SK-N-SH (cell line): ENCODE measurements at regions not wholly inside any gene's neighbourhood (a gene's known extent, or its start where the extent isn't known, plus 50 kb on each side); places are given as distances from the start of the nearest gene placed in this dataset.

Experiments used
- CTCF ChIA-PET: fragments of 300-600, 350-600 bp; formaldehyde crosslinking; extraction: SDS; loops from one replicate; lab custom pipeline; 2021; lab: Yijun Ruan, JAX
- POLR2A ChIA-PET: fragments of 350-600 bp; sonication (Branson Sonifier 250); formaldehyde crosslinking; extraction: SDS; loops from one replicate; lab custom pipeline; 2020; ENCODE audit warnings: antibody characterized with exemption, inconsistent platforms; lab: Yijun Ruan, JAX
- DNase-seq: peaks from one replicate; pipeline ENCODE4 v3.0.0; 2012
- H2AFZ ChIP-seq: fragments of 200-600 bp; sonication (generic); 2 replicates; pipeline ENCODE4 v1.8.1; 2016; ENCODE audit warnings: antibody characterized with exemption, mild to moderate bottlenecking, low read depth
- H3F3A ChIP-seq: fragments of 200-600 bp; sonication (generic); replicated peaks from 2 replicates; pipeline ENCODE3; 2016; ENCODE audit warnings: antibody characterized with exemption, mild to moderate bottlenecking; ENCODE audit not compliant: insufficient read depth
- H3K27ac ChIP-seq, 2 experiments: fragments of 200-500 bp in 1 of 2; fragments of 200-600 bp in 1 of 2; sonication (Bioruptor generic) in 1 of 2; sonication (generic), shearing (Covaris generic) in 1 of 2; 2 replicates each; pipeline versions ENCODE4 v1.5.1 to v1.6.1; 2014 to 2016; ENCODE audit warnings: low read depth in 2 of 2, inconsistent platforms in 1 of 2, low read length in 1 of 2, mild to moderate bottlenecking in 1 of 2, mixed read lengths in 1 of 2
- H3K27me3 ChIP-seq: fragments of 200-600 bp; sonication (generic), shearing (Covaris generic); 2 replicates; pipeline ENCODE4 v1.6.1; 2016; ENCODE audit warnings: mixed run types; ENCODE audit not compliant: insufficient read depth
- H3K36me3 ChIP-seq, 2 experiments: fragments of 200-500 bp in 1 of 2; fragments of 200-600 bp in 1 of 2; sonication (Bioruptor generic) in 1 of 2; sonication (generic) in 1 of 2; replicated peaks in 1 of 2; 2 replicates each; pipeline versions ENCODE3 to v1.5.1; 2014 to 2016; ENCODE audit warnings: low read length in 1 of 2, mild to moderate bottlenecking in 1 of 2; ENCODE audit not compliant: insufficient read depth in 2 of 2, control insufficient read depth in 1 of 2
- H3K4me1 ChIP-seq, 2 experiments: fragments of 200-500 bp in 1 of 2; fragments of 200-600 bp in 1 of 2; sonication (Bioruptor generic) in 1 of 2; sonication (generic), shearing (Covaris generic) in 1 of 2; 2 replicates each; pipeline versions ENCODE4 v1.5.1 to v1.6.1; 2014 to 2016; ENCODE audit warnings: low read depth in 1 of 2, low read length in 1 of 2, mixed run types in 1 of 2; ENCODE audit not compliant: insufficient read depth in 2 of 2, control insufficient read depth in 1 of 2
- H3K4me2 ChIP-seq: fragments of 200-600 bp; sonication (generic), shearing (Covaris generic); 2 replicates; pipeline ENCODE4 v1.6.1; 2017; ENCODE audit warnings: mixed run types
- H3K4me3 ChIP-seq, 2 experiments: fragments of 200-500 bp in 1 of 2; fragments of 200-600 bp in 1 of 2; sonication (Bioruptor generic) in 1 of 2; sonication (generic), shearing (Covaris generic) in 1 of 2; 2 replicates each; pipeline versions ENCODE4 v1.5.1 to v1.8.1; 2014 to 2016; ENCODE audit warnings: low read depth in 2 of 2, inconsistent platforms in 1 of 2, low read length in 1 of 2, mild to moderate bottlenecking in 1 of 2, mixed read lengths in 1 of 2, moderate library complexity in 1 of 2
- H3K79me2 ChIP-seq: fragments of 200-600 bp; sonication (generic); 2 replicates; pipeline ENCODE4 v1.8.1; 2017; ENCODE audit warnings: mild to moderate bottlenecking; ENCODE audit not compliant: insufficient read depth
- H3K9ac ChIP-seq: fragments of 200-600 bp; sonication (generic); 2 replicates; pipeline ENCODE4 v1.6.1; 2017; ENCODE audit warnings: mixed run types
- H3K9me2 ChIP-seq: fragments of 200-600 bp; sonication (generic); 2 replicates; pipeline ENCODE4 v1.6.1; 2017; ENCODE audit warnings: mixed run types
- H3K9me3 ChIP-seq: fragments of 200-600 bp; sonication (generic); 2 replicates; pipeline ENCODE4 v1.6.1; 2017; ENCODE audit warnings: mixed run types, mild to moderate bottlenecking, moderate library complexity
- H4K20me1 ChIP-seq: fragments of 200-600 bp; sonication (generic); 2 replicates; pipeline ENCODE4 v1.6.1; 2017; ENCODE audit warnings: mild to moderate bottlenecking, mixed run types; ENCODE audit not compliant: insufficient read depth
- CHD2 ChIP-seq: fragments of 150-350 bp; IDR thresholded peaks from 2 replicates; pipeline ENCODE4 v1.6.1; 2018; ENCODE audit warnings: low read length; ENCODE audit not compliant: partially characterized antibody
- EP300 ChIP-seq, 2 experiments: IDR thresholded peaks; 2 replicates each; pipeline versions ENCODE4 v1.4.0 to v1.6.1; 2012; ENCODE audit warnings: borderline replicate concordance in 1 of 2, low read depth in 1 of 2, low read length in 1 of 2
- EZH2phosphoT487 ChIP-seq: fragments of 200-600 bp; sonication (generic); IDR thresholded peaks from 2 replicates; pipeline ENCODE4 v1.6.1; 2017; ENCODE audit warnings: low read depth, mixed run types, mild to moderate bottlenecking, antibody characterized with exemption, moderate library complexity, borderline replicate concordance
- FOSL2 ChIP-seq: IDR thresholded peaks from 2 replicates; pipeline ENCODE4 v1.4.0; 2012; ENCODE audit warnings: low read depth, mild to moderate bottlenecking, moderate library complexity, borderline replicate concordance
- FOXM1 ChIP-seq: IDR thresholded peaks from 2 replicates; pipeline ENCODE4 v1.4.0; 2012; ENCODE audit warnings: low read depth, mild to moderate bottlenecking
- GABPA ChIP-seq: IDR thresholded peaks from 2 replicates; pipeline ENCODE4 v1.4.0; 2012; ENCODE audit warnings: low read depth, mild to moderate bottlenecking
- JUND ChIP-seq: IDR thresholded peaks from 2 replicates; pipeline ENCODE4 v1.4.0; 2012
- NRF1 ChIP-seq: IDR thresholded peaks from 2 replicates; pipeline ENCODE4 v1.6.1; 2012; ENCODE audit warnings: low read depth, mild to moderate bottlenecking, low read length
- POLR2AphosphoS5 ChIP-seq: IDR thresholded peaks from 2 replicates; pipeline ENCODE4 v1.6.1; 2012; ENCODE audit warnings: low read depth, low read length
- RAD21 ChIP-seq: IDR thresholded peaks from 2 replicates; pipeline ENCODE4 v1.6.1; 2012; ENCODE audit warnings: mild to moderate bottlenecking, low read length
- REST ChIP-seq: IDR thresholded peaks from 2 replicates; pipeline ENCODE4 v1.6.1; 2012; ENCODE audit warnings: mild to moderate bottlenecking, low read depth, low read length, moderate library complexity
- RFX5 ChIP-seq: IDR thresholded peaks from 2 replicates; pipeline ENCODE4 v1.6.1; 2012; ENCODE audit warnings: mild to moderate bottlenecking, improper control_type of control experiment, low read length
- SIN3A ChIP-seq: IDR thresholded peaks from 2 replicates; pipeline ENCODE4 v1.6.1; 2012; ENCODE audit warnings: low read depth, mild to moderate bottlenecking, low read length, moderate library complexity, borderline replicate concordance
- SMC3 ChIP-seq: IDR thresholded peaks from 2 replicates; pipeline ENCODE4 v1.6.1; 2012; ENCODE audit warnings: low read depth, low read length, improper control_type of control experiment
- TCF12 ChIP-seq: IDR thresholded peaks from 2 replicates; pipeline ENCODE4 v1.4.0; 2012
- USF2 ChIP-seq: fragments of 150-350 bp; IDR thresholded peaks from 2 replicates; pipeline ENCODE4 v1.6.1; 2017; ENCODE audit warnings: antibody characterized with exemption, low read length, low read depth, borderline replicate concordance
- YY1 ChIP-seq: IDR thresholded peaks from 2 replicates; pipeline ENCODE4 v1.4.0; 2012; ENCODE audit warnings: low read depth, mild to moderate bottlenecking
- WGBS: methylation state at CpG from one replicate; pipeline ENCODE4 v1.1.6; 2017; ENCODE audit warnings: low lambda C conversion rate; 5-methylcytosine and 5-hydroxymethylcytosine counted together
- TF ChIP-seq, protein P1 (sequence below): IDR thresholded peaks from 2 replicates; pipeline ENCODE4; 2012

DNA sequence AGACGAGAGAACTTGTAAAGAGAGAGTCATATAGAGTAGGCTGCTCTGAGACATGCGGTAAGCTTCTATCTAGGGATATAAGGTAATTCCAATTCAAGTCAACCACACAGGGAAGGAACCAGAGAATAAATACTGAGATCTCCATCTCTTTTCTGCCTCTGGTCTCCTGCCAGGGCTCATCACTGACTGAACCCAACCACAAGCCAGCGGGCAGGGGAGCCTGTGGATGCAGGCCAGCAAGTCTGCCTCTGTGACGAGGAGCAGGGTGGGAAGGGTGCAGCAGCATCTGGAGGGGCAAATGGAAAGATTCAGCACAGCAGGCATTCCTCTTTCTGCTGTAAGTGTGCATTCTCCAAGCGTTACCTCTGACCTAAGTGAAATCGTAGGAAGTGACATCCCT lies 82.2 kb downstream of the ICOS start:
- no peak for DNase-seq
- Histone ChIP-seq H3K27me3 (no peaks in the 10 kb centered on the region; the same call in 1 of the 2 replicates), H3K4me3 (no peak overlapping the region), H3K9ac (no peak overlapping the region), H3K4me2 (no peak overlapping the region), H3K27ac (no peak overlapping the region), H2AFZ (no peak overlapping the region), H4K20me1 (no peaks in the 10 kb centered on the region), H3K9me3 (no peaks in the 10 kb centered on the region), H3K9me2 (no peaks in the 10 kb centered on the region), H3K79me2 (no peaks in the 10 kb centered on the region), H3K4me1 (peaks cover 0 to 28% of the 10 kb centered on the region in 2 experiments; a peak in 2 of 4 replicates), H3K36me3 (no peaks in the 10 kb centered on the region), H3F3A (no peaks in the 10 kb centered on the region)
- TF ChIP-seq RAD21 (no peak), SIN3A (no peak), GABPA (no peak), USF2 (no peak), EZH2phosphoT487 (no peak), TCF12 (no peak), REST (no peak), RFX5 (no peak), NRF1 (no peak), SMC3 (no peak), JUND (no peak), FOXM1 (no peak), POLR2AphosphoS5 (no peak), YY1 (no peak), FOSL2 (no peak), CHD2 (no peak), EP300 (IDR thresholded peaks at IDR 0.05; ENCODE audit: borderline replicate concordance in 1 of 2, low read depth in 1 of 2, low read length in 1 of 2) (no peak)
- TF ChIP-seq, protein P1, sequence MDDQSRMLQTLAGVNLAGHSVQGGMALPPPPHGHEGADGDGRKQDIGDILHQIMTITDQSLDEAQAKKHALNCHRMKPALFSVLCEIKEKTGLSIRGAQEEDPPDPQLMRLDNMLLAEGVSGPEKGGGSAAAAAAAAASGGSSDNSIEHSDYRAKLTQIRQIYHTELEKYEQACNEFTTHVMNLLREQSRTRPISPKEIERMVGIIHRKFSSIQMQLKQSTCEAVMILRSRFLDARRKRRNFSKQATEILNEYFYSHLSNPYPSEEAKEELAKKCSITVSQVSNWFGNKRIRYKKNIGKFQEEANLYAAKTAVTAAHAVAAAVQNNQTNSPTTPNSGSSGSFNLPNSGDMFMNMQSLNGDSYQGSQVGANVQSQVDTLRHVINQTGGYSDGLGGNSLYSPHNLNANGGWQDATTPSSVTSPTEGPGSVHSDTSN: no peak
- ChIA-PET CTCF (no interaction called here), POLR2A (no interaction called here)
- 51% methylated on average over 6 of the region's 6 CpGs for WGBS
